A673 (cell line): ENCODE measurements at regions not wholly inside any gene's neighbourhood (a gene's known extent, or its start where the extent isn't known, plus 50 kb on each side); places are given as distances from the start of the nearest gene placed in this dataset.

ENCODE experiments used
- CTCF ChIP-seq: fragments of 300-800, 200-600 bp; sonication (generic); conservative IDR thresholded peaks from 2 replicates; pipeline ENCODE4 v1.5.1; 2017; ENCODE audit warnings: low read depth, mild to moderate bottlenecking, antibody characterized with exemption, low read length, moderate library complexity, mixed read lengths
- EZH2 ChIP-seq: fragments of 200-600 bp; sonication (generic); IDR thresholded peaks from 2 replicates; pipeline ENCODE4 v1.6.1; 2017; ENCODE audit warnings: borderline replicate concordance, low read depth, mild to moderate bottlenecking, mixed read lengths, antibody characterized with exemption, low read length; ENCODE audit not compliant: poor library complexity, severe bottlenecking

- TF ChIP-seq CTCF, result no peak
- TF ChIP-seq EZH2, result no peak
Observed at GRCh38 chr14:65206448-65207096, 104.3 kb upstream of the MAX start.
